H9 (cell line): ENCODE measurements at regions not wholly inside any gene's neighbourhood (a gene's known extent, or its start where the extent isn't known, plus 50 kb on each side); places are given as distances from the start of the nearest gene placed in this dataset.

Experiments used
- DNase-seq: peaks from one replicate; pipeline ENCODE4 v3.0.0-alpha.2; 2017
- H2AFZ ChIP-seq: one replicate; pipeline ENCODE4 v1.6.1; 2013; ENCODE audit warnings: mild to moderate bottlenecking, low read length, control low read depth, moderate library complexity
- H2AK5ac ChIP-seq: 2 replicates; pipeline ENCODE4 v1.6.1; 2013; ENCODE audit warnings: low read length, control low read depth, mixed read lengths; ENCODE audit not compliant: insufficient read length
- H2BK120ac ChIP-seq: one replicate; pipeline ENCODE4 v1.6.1; 2013; ENCODE audit warnings: low read depth, mild to moderate bottlenecking, low read length, control low read depth, inconsistent platforms; ENCODE audit not compliant: poor library complexity, severe bottlenecking
- H2BK12ac ChIP-seq: 2 replicates; pipeline ENCODE4 v1.6.1; 2013; ENCODE audit warnings: low read length, control low read depth, mixed read lengths, low read depth; ENCODE audit not compliant: insufficient read length
- H2BK15ac ChIP-seq: 2 replicates; pipeline ENCODE4 v1.6.1; 2013; ENCODE audit warnings: low read depth, low read length, control low read depth
- H2BK20ac ChIP-seq: one replicate; pipeline ENCODE4 v1.6.1; 2013; ENCODE audit warnings: low read depth, mild to moderate bottlenecking, low read length, control low read depth, inconsistent platforms; ENCODE audit not compliant: poor library complexity, severe bottlenecking
- H2BK5ac ChIP-seq: 2 replicates; pipeline ENCODE4 v1.6.1; 2013; ENCODE audit warnings: low read length, control low read depth, mixed read lengths; ENCODE audit not compliant: insufficient read length
- H3K14ac ChIP-seq: 2 replicates; pipeline ENCODE4 v1.6.1; 2013; ENCODE audit warnings: low read length, control low read depth; ENCODE audit not compliant: insufficient read depth
- H3K18ac ChIP-seq: 2 replicates; pipeline ENCODE4 v1.6.1; 2013; ENCODE audit warnings: low read depth, mild to moderate bottlenecking, mixed read lengths, low read length, control low read depth; ENCODE audit not compliant: insufficient read length
- H3K23ac ChIP-seq: 2 replicates; pipeline ENCODE4 v1.6.1; 2013; ENCODE audit warnings: low read length, control low read depth, mixed read lengths, low read depth; ENCODE audit not compliant: insufficient read length
- H3K23me2 ChIP-seq: 2 replicates; pipeline ENCODE4 v1.6.1; 2013; ENCODE audit warnings: low read depth, mild to moderate bottlenecking, mixed read lengths, low read length, control low read depth; ENCODE audit not compliant: insufficient read length, poor library complexity, severe bottlenecking
- H3K27ac ChIP-seq: 2 replicates; pipeline ENCODE4 v1.5.1; 2013; ENCODE audit warnings: low read length, control low read depth, mixed read lengths, low read depth; ENCODE audit not compliant: insufficient read length
- H3K27me3 ChIP-seq: 2 replicates; pipeline ENCODE4 v1.6.1; 2013; ENCODE audit warnings: low read length, control low read depth, inconsistent platforms; ENCODE audit not compliant: insufficient read depth
- H3K4ac ChIP-seq: 2 replicates; pipeline ENCODE4 v1.6.1; 2013; ENCODE audit warnings: low read depth, mild to moderate bottlenecking, control low read depth, inconsistent platforms, low read length, moderate library complexity
- H3K4me1 ChIP-seq: 2 replicates; pipeline ENCODE4 v1.6.1; 2013; ENCODE audit warnings: low read length, control low read depth, inconsistent platforms; ENCODE audit not compliant: insufficient read depth
- H3K4me2 ChIP-seq: 2 replicates; pipeline ENCODE4 v1.6.1; 2013; ENCODE audit warnings: low read length, control low read depth, mixed read lengths; ENCODE audit not compliant: insufficient read length, insufficient read depth
- H3K56ac ChIP-seq: 2 replicates; pipeline ENCODE4 v1.6.1; 2013; ENCODE audit warnings: low read depth, mild to moderate bottlenecking, mixed read lengths, low read length, control low read depth; ENCODE audit not compliant: insufficient read length
- H3K79me1 ChIP-seq: 2 replicates; pipeline ENCODE4 v1.6.1; 2013; ENCODE audit warnings: low read depth, mild to moderate bottlenecking, moderate library complexity, low read length, control low read depth, inconsistent platforms; ENCODE audit not compliant: insufficient read depth, poor library complexity, severe bottlenecking
- H3K79me2 ChIP-seq: 2 replicates; pipeline ENCODE4 v1.6.1; 2013; ENCODE audit warnings: low read length, control low read depth, inconsistent platforms; ENCODE audit not compliant: insufficient read depth
- H3K9ac ChIP-seq: 2 replicates; pipeline ENCODE4 v1.6.1; 2013; ENCODE audit warnings: low read length, control low read depth, mixed read lengths; ENCODE audit not compliant: insufficient read length; ENCODE audit errors: extremely low read depth
- H3K9me3 ChIP-seq: one replicate; pipeline ENCODE4 v1.6.1; 2013; ENCODE audit warnings: low read depth, low read length, inconsistent platforms; ENCODE audit not compliant: control insufficient read depth
- H3T11ph ChIP-seq: one replicate; pipeline ENCODE4 v1.6.1; 2013; ENCODE audit warnings: mild to moderate bottlenecking, low read length, control low read depth, inconsistent platforms
- H4K20me1 ChIP-seq: one replicate; pipeline ENCODE4 v1.6.1; 2013; ENCODE audit not compliant: control insufficient read depth, insufficient read length, insufficient read depth
- H4K5ac ChIP-seq: 2 replicates; pipeline ENCODE4 v1.6.1; 2013; ENCODE audit warnings: low read depth, mild to moderate bottlenecking, mixed read lengths, low read length, control low read depth; ENCODE audit not compliant: insufficient read length
- H4K8ac ChIP-seq: replicated peaks from 2 replicates; pipeline ENCODE4 v1.6.1; 2013; ENCODE audit warnings: low read length, control low read depth, mixed read lengths, low read depth; ENCODE audit not compliant: insufficient read length
- H4K91ac ChIP-seq: 2 replicates; pipeline ENCODE4 v1.6.1; 2013; ENCODE audit warnings: low read depth, mild to moderate bottlenecking, moderate library complexity, mixed read lengths, low read length, control low read depth; ENCODE audit not compliant: insufficient read length
- H3K27ac Mint-ChIP-seq, 3 experiments: 2 replicates in 2 of 3; 3 replicates in 1 of 3; pipeline ENCODE4 v1.8.0; 2020 to 2021; ENCODE audit warnings: mixed read lengths in 3 of 3, mild to moderate bottlenecking in 1 of 3, moderate library complexity in 1 of 3
- H3K27me3 Mint-ChIP-seq: 2 replicates; pipeline ENCODE4 v1.8.0; 2021; ENCODE audit warnings: low read depth, mild to moderate bottlenecking, moderate library complexity, mixed read lengths
- H3K36me3 Mint-ChIP-seq, 3 experiments: 2 replicates in 2 of 3; 3 replicates in 1 of 3; pipeline ENCODE4 v1.8.0; 2020 to 2021; ENCODE audit warnings: low read depth in 3 of 3, mixed read lengths in 3 of 3; ENCODE audit not compliant: insufficient read depth in 1 of 3
- H3K4me1 Mint-ChIP-seq, 2 experiments: 2 replicates each; pipeline ENCODE4 v1.8.0; 2020; ENCODE audit warnings: mixed read lengths in 2 of 2
- H3K4me3 Mint-ChIP-seq, 2 experiments: 2 replicates in 1 of 2; 3 replicates in 1 of 2; pipeline ENCODE4 v1.8.0; 2020 to 2021; ENCODE audit warnings: mild to moderate bottlenecking in 2 of 2, mixed read lengths in 2 of 2, moderate library complexity in 1 of 2
- H3K9me3 Mint-ChIP-seq, 2 experiments: 2 replicates in 1 of 2; 3 replicates in 1 of 2; pipeline ENCODE4 v1.8.0; 2020; ENCODE audit warnings: mild to moderate bottlenecking in 2 of 2, mixed read lengths in 2 of 2, moderate library complexity in 1 of 2
- WGBS: extraction: QIAGEN DNeasy Blood & Tissue Kit; methylation state at CpG from one replicate; pipeline ENCODE4 v1.1.7; 2013; ENCODE audit warnings: missing lambda C conversion rate, low lambda C conversion rate, mixed read lengths; ENCODE audit not compliant: insufficient read length; ENCODE audit errors: extremely low coverage; 5-methylcytosine and 5-hydroxymethylcytosine counted together
- TF ChIP-seq, protein P1 (sequence below): fragments of 200-600 bp; sonication (generic); conservative IDR thresholded peaks from 3 replicates; pipeline ENCODE4 v1.8.0; 2021; ENCODE audit warnings: antibody characterized with exemption, mild to moderate bottlenecking

DNA sequence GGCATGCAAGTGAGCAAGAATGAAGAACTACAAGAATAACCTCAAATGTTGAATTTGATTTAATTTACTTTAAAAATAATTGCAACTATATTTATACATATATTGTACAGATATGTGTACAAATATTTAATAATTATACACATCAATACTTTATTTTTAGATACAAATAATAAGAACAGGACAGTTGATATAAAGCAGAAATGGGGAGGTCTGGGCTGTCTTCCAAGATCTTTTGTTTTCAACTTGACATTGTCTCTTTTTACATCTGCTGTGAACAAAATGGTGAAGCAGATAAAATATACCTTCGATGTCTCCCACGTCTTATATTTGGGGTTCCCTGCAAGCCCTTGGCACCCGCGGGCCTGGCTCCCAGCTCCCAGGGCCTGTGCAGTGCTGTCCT is 231.3 kb upstream of the RBBP8 start:
- no peak overlapping the region for H4K8ac ChIP-seq
- H3K79me2 ChIP-seq: no peaks in the 10 kb centered on the region
- Mint-ChIP-seq H3K4me3 (no peak overlapping the region), H3K36me3 (no peaks in the 10 kb centered on the region), H3K27me3 (0 out of 2 replicates have a peak, but pooled peaks cover 1% of the 10 kb centered on the region), H3K4me1 (no peaks in the 10 kb centered on the region), H3K27ac (no peak overlapping the region), H3K9me3 (no peaks in the 10 kb centered on the region)
- no peak overlapping the region for H4K91ac ChIP-seq
- no peak overlapping the region for H2BK15ac ChIP-seq
- H3K23me2 ChIP-seq: no peaks in the 10 kb centered on the region
- no peak overlapping the region for H3K4me2 ChIP-seq
- TF ChIP-seq, protein P1, sequence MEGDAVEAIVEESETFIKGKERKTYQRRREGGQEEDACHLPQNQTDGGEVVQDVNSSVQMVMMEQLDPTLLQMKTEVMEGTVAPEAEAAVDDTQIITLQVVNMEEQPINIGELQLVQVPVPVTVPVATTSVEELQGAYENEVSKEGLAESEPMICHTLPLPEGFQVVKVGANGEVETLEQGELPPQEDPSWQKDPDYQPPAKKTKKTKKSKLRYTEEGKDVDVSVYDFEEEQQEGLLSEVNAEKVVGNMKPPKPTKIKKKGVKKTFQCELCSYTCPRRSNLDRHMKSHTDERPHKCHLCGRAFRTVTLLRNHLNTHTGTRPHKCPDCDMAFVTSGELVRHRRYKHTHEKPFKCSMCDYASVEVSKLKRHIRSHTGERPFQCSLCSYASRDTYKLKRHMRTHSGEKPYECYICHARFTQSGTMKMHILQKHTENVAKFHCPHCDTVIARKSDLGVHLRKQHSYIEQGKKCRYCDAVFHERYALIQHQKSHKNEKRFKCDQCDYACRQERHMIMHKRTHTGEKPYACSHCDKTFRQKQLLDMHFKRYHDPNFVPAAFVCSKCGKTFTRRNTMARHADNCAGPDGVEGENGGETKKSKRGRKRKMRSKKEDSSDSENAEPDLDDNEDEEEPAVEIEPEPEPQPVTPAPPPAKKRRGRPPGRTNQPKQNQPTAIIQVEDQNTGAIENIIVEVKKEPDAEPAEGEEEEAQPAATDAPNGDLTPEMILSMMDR: no peak
- no peak overlapping the region for H2AK5ac ChIP-seq
- H3K18ac ChIP-seq: no peak overlapping the region
- H3K9me3 ChIP-seq: no peaks in the 10 kb centered on the region
- no peak overlapping the region for H2BK20ac ChIP-seq
- H3K27ac ChIP-seq: no peak overlapping the region
- H3K79me1 ChIP-seq: no peaks in the 10 kb centered on the region
- H3K23ac ChIP-seq: no peak overlapping the region
- no peak overlapping the region for H2BK12ac ChIP-seq
- H3K9ac ChIP-seq: no peak overlapping the region
- no peak overlapping the region for H3K4ac ChIP-seq
- no CpG with 5 or more reads among the region's 4 CpGs for WGBS
- H4K20me1 ChIP-seq: no peaks in the 10 kb centered on the region
- H3K56ac ChIP-seq: no peak overlapping the region
- H3K27me3 ChIP-seq: no peaks in the 10 kb centered on the region
- H4K5ac ChIP-seq: no peak overlapping the region
- H2BK120ac ChIP-seq: no peak overlapping the region
- no peak for DNase-seq
- no peak overlapping the region for H3T11ph ChIP-seq
- H2BK5ac ChIP-seq: no peak overlapping the region
- H2AFZ ChIP-seq: no peak overlapping the region
- H3K14ac ChIP-seq: no peak overlapping the region
- H3K4me1 ChIP-seq: no peaks in the 10 kb centered on the region
